ENCODE measurements at regions not wholly inside any gene's neighbourhood (a gene's known extent, or its start where the extent isn't known, plus 50 kb on each side); places are given as distances from the start of the nearest gene placed in this dataset.

DNA sequence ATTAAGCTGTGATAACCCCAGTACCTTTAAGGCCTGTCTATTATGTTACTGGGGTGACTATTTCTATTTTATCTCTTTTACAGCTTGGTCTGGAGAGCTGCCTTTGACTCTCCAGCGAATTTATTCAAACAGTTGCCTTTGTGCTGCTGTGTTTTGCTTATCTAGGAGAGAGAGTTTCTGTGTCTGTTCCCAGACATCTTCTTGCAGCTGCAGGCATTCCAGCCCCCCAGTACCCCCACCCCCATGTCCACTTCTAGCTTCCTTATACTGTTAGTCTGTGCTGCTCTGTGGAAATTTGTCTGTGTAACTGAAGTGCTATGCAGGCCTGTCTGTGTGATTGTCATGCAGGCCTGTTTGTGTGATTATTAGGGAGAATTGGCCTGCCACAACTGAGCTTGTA lies 713.7 kb upstream of the SEMA6D start:
- TF ChIP-seq CTCF (IDR thresholded peaks at IDR 0.05; ENCODE audit: low read depth, low read length, poor library complexity, severe bottlenecking): no peak
- no peak for TF ChIP-seq EZH2phosphoT487 (IDR thresholded peaks at IDR 0.05; ENCODE audit: borderline replicate concordance, low read length)
- Histone ChIP-seq H4K20me1 (ENCODE audit: control insufficient read depth, insufficient read depth, low read depth, low read length) (no peaks in the 10 kb centered on the region), H3K4me3 (ENCODE audit: low read length) (no peak overlapping the region), H3K4me1 (ENCODE audit: control insufficient read depth, low read length) (no peaks in the 10 kb centered on the region), H3K79me2 (ENCODE audit: control insufficient read depth, low read length) (no peaks in the 10 kb centered on the region), H3K36me3 (ENCODE audit: control insufficient read depth, low read length) (no peaks in the 10 kb centered on the region), H3K9me2 (replicated peaks; ENCODE audit: control insufficient read depth, low read length) (no peaks in the 10 kb centered on the region), H3F3A (ENCODE audit: control insufficient read depth, insufficient read depth) (no peaks in the 10 kb centered on the region), H3K4me2 (ENCODE audit: low read length) (no peak overlapping the region), H3K9me3 (ENCODE audit: control insufficient read depth, insufficient read depth, low read length) (peaks cover 5% of the 10 kb centered on the region; the same call in 1 of the 2 replicates), H3K27ac (ENCODE audit: low read depth, low read length) (no peak overlapping the region), H3K27me3 (ENCODE audit: control insufficient read depth, low read length) (no peaks in the 10 kb centered on the region)

DNA sequence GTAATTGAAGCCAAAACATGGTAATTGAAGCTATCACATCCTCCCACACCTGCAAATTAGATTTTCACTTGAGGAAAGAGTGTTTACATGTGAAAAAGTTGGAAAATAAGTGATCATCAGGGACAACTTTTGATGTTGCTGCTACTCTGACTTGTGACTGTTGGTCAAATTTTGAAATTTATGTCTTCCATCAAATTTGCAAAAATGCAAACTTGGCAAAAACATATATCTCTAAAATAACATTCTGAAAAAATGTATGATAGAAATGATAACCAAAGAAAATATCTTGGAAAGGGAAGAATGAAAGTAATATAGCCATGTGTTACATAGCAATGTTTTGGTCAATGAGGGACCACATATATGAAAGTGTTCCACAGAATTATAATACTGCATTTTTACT lies 703.9 kb upstream of the SEMA6D start:
- H3K36me3 ChIP-seq (ENCODE audit: control insufficient read depth, low read length): no peaks in the 10 kb centered on the region
- H3K9me3 ChIP-seq (ENCODE audit: control insufficient read depth, insufficient read depth, low read length): peaks cover 5% of the 10 kb centered on the region; the same call in 1 of the 2 replicates
- H3K4me1 ChIP-seq (ENCODE audit: control insufficient read depth, low read length): no peaks in the 10 kb centered on the region
- no peak overlapping the region for H3K4me2 ChIP-seq (ENCODE audit: low read length)
- H4K20me1 ChIP-seq (ENCODE audit: control insufficient read depth, insufficient read depth, low read depth, low read length): no peaks in the 10 kb centered on the region
- no peaks in the 10 kb centered on the region for H3K79me2 ChIP-seq (ENCODE audit: control insufficient read depth, low read length)
- H3K27me3 ChIP-seq (ENCODE audit: control insufficient read depth, low read length): no peaks in the 10 kb centered on the region
- H3K27ac ChIP-seq (ENCODE audit: low read depth, low read length): no peak overlapping the region
- no peaks in the 10 kb centered on the region for H3K9me2 ChIP-seq (replicated peaks; ENCODE audit: control insufficient read depth, low read length)
- H3K4me3 ChIP-seq (ENCODE audit: low read length): no peak overlapping the region
- no peaks in the 10 kb centered on the region for H3F3A ChIP-seq (ENCODE audit: control insufficient read depth, insufficient read depth)
- TF ChIP-seq EZH2phosphoT487 (IDR thresholded peaks at IDR 0.05; ENCODE audit: borderline replicate concordance, low read length) (no peak), CTCF (IDR thresholded peaks at IDR 0.05; ENCODE audit: low read depth, low read length, poor library complexity, severe bottlenecking) (no peak)

DNA sequence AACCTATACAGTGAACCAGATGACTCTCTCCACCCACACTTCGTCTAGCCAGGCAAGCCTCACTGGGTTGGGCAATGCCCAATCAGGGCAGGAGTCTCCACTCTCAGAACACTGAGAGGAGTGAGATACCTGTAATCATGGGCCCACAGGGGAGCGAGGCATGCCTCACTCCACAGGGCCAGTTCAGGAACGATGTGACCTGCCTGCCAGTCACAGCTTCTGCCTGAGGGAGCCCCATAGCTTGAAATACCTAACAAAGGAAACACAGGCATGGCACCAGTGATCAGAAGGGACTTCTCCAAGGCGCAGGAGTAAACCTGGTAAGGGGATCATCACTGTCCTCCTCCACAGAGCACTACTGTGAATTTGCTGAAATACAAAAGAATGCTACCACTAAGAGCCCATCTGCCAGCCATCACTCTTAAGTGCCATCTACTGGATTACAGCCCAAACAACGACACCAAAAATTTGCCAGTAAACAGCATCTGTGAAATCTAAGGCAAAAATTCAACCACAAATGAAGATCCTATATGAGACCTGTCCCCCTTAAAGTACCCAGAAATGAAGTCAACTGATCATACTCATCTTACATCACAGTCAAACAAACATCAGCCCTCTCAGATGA lies 689.9 kb upstream of the SEMA6D start:
- H3K9me3 ChIP-seq (ENCODE audit: control insufficient read depth, insufficient read depth, low read length): no peaks in the 10 kb centered on the region
- H3K4me1 ChIP-seq (ENCODE audit: control insufficient read depth, low read length): no peaks in the 10 kb centered on the region
- H3K27me3 ChIP-seq (ENCODE audit: control insufficient read depth, low read length): no peaks in the 10 kb centered on the region
- no peak overlapping the region for H3K27ac ChIP-seq (ENCODE audit: low read depth, low read length)
- no peak overlapping the region for H3K4me3 ChIP-seq (ENCODE audit: low read length)
- H3F3A ChIP-seq (ENCODE audit: control insufficient read depth, insufficient read depth): no peaks in the 10 kb centered on the region
- TF ChIP-seq CTCF (IDR thresholded peaks at IDR 0.05; ENCODE audit: low read depth, low read length, poor library complexity, severe bottlenecking): no peak
- no peak for TF ChIP-seq EZH2phosphoT487 (IDR thresholded peaks at IDR 0.05; ENCODE audit: borderline replicate concordance, low read length)
- H3K36me3 ChIP-seq (ENCODE audit: control insufficient read depth, low read length): no peaks in the 10 kb centered on the region
- H3K9me2 ChIP-seq (replicated peaks; ENCODE audit: control insufficient read depth, low read length): no peaks in the 10 kb centered on the region
- H3K4me2 ChIP-seq (ENCODE audit: low read length): no peak overlapping the region
- no peaks in the 10 kb centered on the region for H4K20me1 ChIP-seq (ENCODE audit: control insufficient read depth, insufficient read depth, low read depth, low read length)
- H3K79me2 ChIP-seq (ENCODE audit: control insufficient read depth, low read length): no peaks in the 10 kb centered on the region
